ENCODE measurements at regions not wholly inside any gene's neighbourhood (a gene's known extent, or its start where the extent isn't known, plus 50 kb on each side); places are given as distances from the start of the nearest gene placed in this dataset.

DNA sequence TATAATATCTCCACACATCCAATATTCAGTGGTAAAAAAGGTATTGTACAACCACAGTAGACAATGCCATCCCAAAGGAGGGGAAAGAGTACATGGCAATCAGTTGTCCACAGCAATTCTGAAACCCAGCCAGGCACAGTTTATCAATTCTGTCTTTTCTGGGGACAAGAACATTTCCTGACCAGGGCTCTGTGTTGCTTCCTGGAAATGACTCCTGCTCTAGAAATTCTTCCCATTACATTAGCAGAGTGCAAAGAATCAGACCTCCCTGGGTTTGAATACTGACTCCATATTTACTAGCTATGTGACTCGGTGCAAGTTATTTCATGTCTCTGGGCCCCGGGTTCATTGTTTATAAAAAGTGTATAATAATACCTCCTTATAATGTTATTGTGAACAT, 220.4 kb upstream of the CFAP20DC start:
- Mint-ChIP-seq H3K27ac (no peak overlapping the region), H3K4me1 (ENCODE audit: low read depth) (no peaks in the 10 kb centered on the region), H3K36me3 (ENCODE audit: low read depth) (no peaks in the 10 kb centered on the region), H3K4me3 (no peak overlapping the region), H3K27me3 (ENCODE audit: insufficient read depth) (no peaks in the 10 kb centered on the region; the same call in 1 of the 2 replicates), H3K9me3 (no peaks in the 10 kb centered on the region)
- TF ChIP-seq, protein P1, sequence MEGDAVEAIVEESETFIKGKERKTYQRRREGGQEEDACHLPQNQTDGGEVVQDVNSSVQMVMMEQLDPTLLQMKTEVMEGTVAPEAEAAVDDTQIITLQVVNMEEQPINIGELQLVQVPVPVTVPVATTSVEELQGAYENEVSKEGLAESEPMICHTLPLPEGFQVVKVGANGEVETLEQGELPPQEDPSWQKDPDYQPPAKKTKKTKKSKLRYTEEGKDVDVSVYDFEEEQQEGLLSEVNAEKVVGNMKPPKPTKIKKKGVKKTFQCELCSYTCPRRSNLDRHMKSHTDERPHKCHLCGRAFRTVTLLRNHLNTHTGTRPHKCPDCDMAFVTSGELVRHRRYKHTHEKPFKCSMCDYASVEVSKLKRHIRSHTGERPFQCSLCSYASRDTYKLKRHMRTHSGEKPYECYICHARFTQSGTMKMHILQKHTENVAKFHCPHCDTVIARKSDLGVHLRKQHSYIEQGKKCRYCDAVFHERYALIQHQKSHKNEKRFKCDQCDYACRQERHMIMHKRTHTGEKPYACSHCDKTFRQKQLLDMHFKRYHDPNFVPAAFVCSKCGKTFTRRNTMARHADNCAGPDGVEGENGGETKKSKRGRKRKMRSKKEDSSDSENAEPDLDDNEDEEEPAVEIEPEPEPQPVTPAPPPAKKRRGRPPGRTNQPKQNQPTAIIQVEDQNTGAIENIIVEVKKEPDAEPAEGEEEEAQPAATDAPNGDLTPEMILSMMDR (IDR thresholded peaks at IDR 0.05): no peak
- no peak for DNase-seq

DNA sequence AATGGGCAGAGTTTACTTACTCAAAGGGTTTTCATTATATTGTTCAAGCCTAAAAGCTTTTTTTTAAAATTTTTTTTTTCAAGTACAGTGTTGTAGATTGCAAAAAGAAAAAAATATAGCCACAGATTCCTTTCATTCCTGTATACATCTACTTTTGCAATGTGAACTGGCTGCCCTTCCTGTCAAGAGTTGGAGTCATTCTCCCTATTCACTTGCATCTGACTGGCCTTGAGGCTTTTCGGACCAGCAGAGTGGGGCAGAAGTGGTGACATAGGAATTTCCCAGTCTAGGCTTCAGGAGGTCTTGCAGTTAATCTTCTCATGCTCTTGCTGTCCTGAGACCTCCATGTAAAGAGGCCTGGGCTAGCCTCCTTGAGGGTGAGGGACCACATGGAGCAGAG, 218.3 kb upstream of the CFAP20DC start:
- H3K4me1 Mint-ChIP-seq (ENCODE audit: low read depth): no peaks in the 10 kb centered on the region
- H3K27ac Mint-ChIP-seq: no peak overlapping the region
- DNase-seq: no peak
- TF ChIP-seq, protein P1 (IDR thresholded peaks at IDR 0.05): no peak
- no peak overlapping the region for H3K4me3 Mint-ChIP-seq
- peaks cover 6% of the 10 kb centered on the region; the same call in 1 of the 2 replicates for H3K9me3 Mint-ChIP-seq
- no peaks in the 10 kb centered on the region for H3K36me3 Mint-ChIP-seq (ENCODE audit: low read depth)
- H3K27me3 Mint-ChIP-seq (ENCODE audit: insufficient read depth): peaks cover 2% of the 10 kb centered on the region

DNA sequence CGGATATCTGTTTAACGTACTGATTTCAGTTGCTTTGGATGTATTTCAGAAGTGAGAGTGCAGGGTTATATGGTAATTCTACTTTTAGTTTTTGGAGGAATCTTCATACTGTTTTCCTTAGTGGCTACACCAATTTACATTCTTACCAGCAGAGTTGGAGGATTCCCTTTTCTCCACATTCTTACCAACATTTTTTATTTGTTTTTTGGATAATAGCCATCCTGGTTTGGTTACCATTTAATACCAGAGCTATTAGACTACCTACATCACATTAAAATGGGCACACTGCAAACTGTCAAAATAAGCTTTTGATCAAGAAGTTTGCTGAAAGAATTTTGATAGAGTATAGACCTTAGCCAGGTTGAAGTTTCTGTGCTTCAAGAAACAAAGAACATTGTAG, 217.2 kb upstream of the CFAP20DC start:
- Mint-ChIP-seq H3K9me3 (peaks cover 6% of the 10 kb centered on the region; the same call in 1 of the 2 replicates), H3K27me3 (ENCODE audit: insufficient read depth) (peaks cover 2% of the 10 kb centered on the region), H3K27ac (no peak overlapping the region), H3K4me1 (ENCODE audit: low read depth) (no peaks in the 10 kb centered on the region), H3K36me3 (ENCODE audit: low read depth) (no peaks in the 10 kb centered on the region), H3K4me3 (no peak overlapping the region)
- DNase-seq: no peak
- TF ChIP-seq, protein P1 (IDR thresholded peaks at IDR 0.05): no peak

DNA sequence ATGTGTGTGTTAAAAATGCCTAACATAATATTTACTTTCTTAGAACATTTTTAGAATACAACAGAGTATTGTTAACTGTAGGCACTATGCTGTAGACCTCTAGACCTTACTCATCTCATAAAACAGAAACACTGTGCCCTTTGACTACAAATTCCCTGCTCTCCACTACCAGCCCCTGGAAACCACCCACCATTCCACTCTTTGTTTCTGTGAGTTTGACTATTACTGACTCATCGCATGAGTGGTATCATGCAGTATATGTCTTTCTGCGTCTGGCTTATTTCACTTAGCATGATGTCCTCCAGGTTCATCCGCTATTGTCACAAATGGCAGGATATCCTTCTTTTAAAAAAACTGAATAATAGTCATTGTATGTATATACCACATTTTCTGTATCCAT, 216.7 kb upstream of the CFAP20DC start:
- H3K36me3 Mint-ChIP-seq (ENCODE audit: low read depth): no peaks in the 10 kb centered on the region
- H3K27me3 Mint-ChIP-seq (ENCODE audit: insufficient read depth): peaks cover 2% of the 10 kb centered on the region
- no peak for DNase-seq
- H3K27ac Mint-ChIP-seq: no peak overlapping the region
- H3K4me1 Mint-ChIP-seq (ENCODE audit: low read depth): no peaks in the 10 kb centered on the region
- H3K9me3 Mint-ChIP-seq: peaks cover 6% of the 10 kb centered on the region; the same call in 1 of the 2 replicates
- TF ChIP-seq, protein P1 (IDR thresholded peaks at IDR 0.05): no peak
- H3K4me3 Mint-ChIP-seq: no peak overlapping the region

DNA sequence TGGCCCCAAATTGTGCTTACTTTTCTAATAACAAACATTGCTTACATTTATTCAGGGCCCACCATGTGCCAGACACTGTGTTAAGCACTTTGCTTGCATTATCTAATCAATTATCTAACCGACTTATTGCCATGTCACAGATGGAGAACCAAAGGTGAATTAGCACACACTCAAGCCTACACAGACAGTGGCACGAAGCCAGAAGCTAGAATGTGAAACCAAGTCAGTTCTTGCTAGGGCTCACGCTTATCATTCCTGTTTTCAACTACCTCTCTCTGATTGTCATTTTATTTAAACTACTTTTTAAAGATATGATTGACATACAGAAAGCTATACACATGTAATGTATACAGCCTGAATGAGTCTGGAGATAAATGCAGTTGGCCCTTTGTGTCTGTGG, 215.7 kb upstream of the CFAP20DC start:
- Mint-ChIP-seq H3K4me1 (ENCODE audit: low read depth) (no peaks in the 10 kb centered on the region), H3K27me3 (ENCODE audit: insufficient read depth) (peaks cover 2% of the 10 kb centered on the region), H3K36me3 (ENCODE audit: low read depth) (no peaks in the 10 kb centered on the region), H3K9me3 (peaks cover 6% of the 10 kb centered on the region; the same call in 1 of the 2 replicates), H3K27ac (no peak overlapping the region), H3K4me3 (no peak overlapping the region)
- no peak for DNase-seq
- TF ChIP-seq, protein P1 (IDR thresholded peaks at IDR 0.05): no peak

DNA sequence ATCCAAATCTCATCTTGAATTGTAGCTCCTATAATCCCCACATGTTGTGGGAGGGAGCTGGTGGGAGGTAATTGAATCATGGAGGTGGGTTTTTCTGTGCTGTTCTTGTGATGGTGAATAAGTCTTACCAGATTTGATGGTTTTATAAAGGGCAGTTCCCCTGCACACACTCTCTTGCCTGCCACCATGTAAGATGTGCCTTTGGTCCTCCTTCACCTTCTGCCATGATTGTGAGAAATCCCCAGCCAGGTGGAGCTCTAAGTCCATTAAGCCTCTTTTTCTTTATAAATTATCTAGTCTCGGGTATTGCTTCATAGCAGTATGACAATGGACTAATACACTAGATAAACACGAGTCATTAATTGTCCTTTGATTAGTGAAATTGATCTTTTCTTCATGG, 214.5 kb upstream of the CFAP20DC start:
- no peak for DNase-seq
- TF ChIP-seq, protein P1 (IDR thresholded peaks at IDR 0.05): no peak
- H3K36me3 Mint-ChIP-seq (ENCODE audit: low read depth): no peaks in the 10 kb centered on the region
- H3K27ac Mint-ChIP-seq: no peak overlapping the region
- H3K27me3 Mint-ChIP-seq (ENCODE audit: insufficient read depth): peaks cover 2% of the 10 kb centered on the region
- H3K4me3 Mint-ChIP-seq: no peak overlapping the region
- H3K9me3 Mint-ChIP-seq: peaks cover 6% of the 10 kb centered on the region; the same call in 1 of the 2 replicates
- no peaks in the 10 kb centered on the region for H3K4me1 Mint-ChIP-seq (ENCODE audit: low read depth)
